Tibial nerve (tissue), 3 donors: ENCODE measurements at regions not wholly inside any gene's neighbourhood (a gene's known extent, or its start where the extent isn't known, plus 50 kb on each side); places are given as distances from the start of the nearest gene placed in this dataset.

ENCODE experiments used
- CTCF ChIP-seq, 5 experiments: fragments of 200-600 bp in 3 of 5; fragments of 450-650 bp in 2 of 5; sonication (generic) in 3 of 5; IDR thresholded peaks; one replicate each; pipeline ENCODE4 v1.5.1; 2016 to 2019; ENCODE audit warnings: antibody characterized with exemption in 5 of 5, mild to moderate bottlenecking in 3 of 5, moderate library complexity in 2 of 5
- POLR2A ChIP-seq, 2 donors: fragments of 450-650 bp; IDR thresholded peaks; one replicate each; pipeline ENCODE4 v1.6.1; 2017; ENCODE audit warnings: antibody characterized with exemption in 2 of 2, mild to moderate bottlenecking in 2 of 2, moderate library complexity in 2 of 2

GRCh38 chr20:60121903-60122302, 163.7 kb downstream of the CDH26 start:
- no peak for TF ChIP-seq CTCF (IDR thresholded peaks at IDR 0.05)
- TF ChIP-seq POLR2A (IDR thresholded peaks at IDR 0.05) = no peak
